ENCODE measurements at regions not wholly inside any gene's neighbourhood (a gene's known extent, or its start where the extent isn't known, plus 50 kb on each side); places are given as distances from the start of the nearest gene placed in this dataset.
"Not testable (repeated sequence)": the region's sequence is repeated elsewhere in the genome, so short reads cannot be mapped to it uniquely, and the experiment has no call there.

- no peak for DNase-seq
Observed at GRCh38 chrX:110962451-110962850, 133.5 kb upstream of the PAK3 start.

GRCh38 chrX:110955706-110956105, 140.3 kb upstream of the PAK3 start:
- no peak for DNase-seq

GRCh38 chrX:110954428-110955100, 141.4 kb upstream of the PAK3 start:
- DNase-seq: no peak

- no peak for DNase-seq
Observed at GRCh38 chrX:110951472-110952269, 144.3 kb upstream of the PAK3 start.

- DNase-seq: no peak
Observed at GRCh38 chrX:110944751-110945675, 149.4 kb upstream of the CHRDL1 start.

- DNase-seq: no peak
Observed at GRCh38 chrX:110944311-110944750, 148.7 kb upstream of the CHRDL1 start.

- no peak for DNase-seq
Observed at GRCh38 chrX:110941906-110942305, 146.3 kb upstream of the CHRDL1 start.

GRCh38 chrX:110938977-110939732, 143.5 kb upstream of the CHRDL1 start:
- DNase-seq: no peak

GRCh38 chrX:110924871-110925270, 129.3 kb upstream of the CHRDL1 start:
- DNase-seq: no peak

GRCh38 chrX:110920991-110921390, 125.4 kb upstream of the CHRDL1 start:
- DNase-seq: no peak

GRCh38 chrX:110915570-110915969, 120.0 kb upstream of the CHRDL1 start:
- no peak for DNase-seq

GRCh38 chrX:110915111-110915510, 119.5 kb upstream of the CHRDL1 start:
- no peak for DNase-seq

- no peak for DNase-seq
Observed at GRCh38 chrX:110914281-110914680, 118.7 kb upstream of the CHRDL1 start.

- not testable (repeated sequence) for DNase-seq
Observed at GRCh38 chrX:110904747-110905146, 109.1 kb upstream of the CHRDL1 start.

GRCh38 chrX:110881971-110882370, 86.4 kb upstream of the CHRDL1 start:
- DNase-seq: no peak

- no peak for DNase-seq
Observed at GRCh38 chrX:110877326-110877725, 81.7 kb upstream of the CHRDL1 start.

GRCh38 chrX:110871839-110872238, 76.2 kb upstream of the CHRDL1 start:
- DNase-seq: no peak

- no peak for DNase-seq
Observed at GRCh38 chrX:110866421-110866820, 70.8 kb upstream of the CHRDL1 start.

- no peak for DNase-seq
Observed at GRCh38 chrX:110863883-110864282, 68.3 kb upstream of the CHRDL1 start.

GRCh38 chrX:110858565-110858964, 62.9 kb upstream of the CHRDL1 start:
- DNase-seq: no peak

GRCh38 chrX:110853610-110854009, 58.0 kb upstream of the CHRDL1 start:
- peak; percentile 19 for DNase-seq

- DNase-seq: peak; percentile 10
Observed at GRCh38 chrX:110852180-110852579, 56.6 kb upstream of the CHRDL1 start.

- DNase-seq: no peak
Observed at GRCh38 chrX:110851780-110852179, 56.2 kb upstream of the CHRDL1 start.
